ENCODE measurements at regions not wholly inside any gene's neighbourhood (a gene's known extent, or its start where the extent isn't known, plus 50 kb on each side); places are given as distances from the start of the nearest gene placed in this dataset.

GRCh38 chr10:116792817-116793216 is 50.5 kb upstream of the HSPA12A start:
- no peak for DNase-seq

- DNase-seq, result no peak
Measured at GRCh38 chr10:116796469-116796868, 52.8 kb upstream of the ENO4 start.

- DNase-seq, result peak; percentile 59
Measured at GRCh38 chr10:116796910-116797513, 52.3 kb upstream of the ENO4 start.

GRCh38 chr10:116798859-116799258 is 50.4 kb upstream of the ENO4 start:
- DNase-seq, result no peak

Data from fibroblast of skin of abdomen (primary cell).